ENCODE measurements at regions not wholly inside any gene's neighbourhood (a gene's known extent, or its start where the extent isn't known, plus 50 kb on each side); places are given as distances from the start of the nearest gene placed in this dataset.

DNA sequence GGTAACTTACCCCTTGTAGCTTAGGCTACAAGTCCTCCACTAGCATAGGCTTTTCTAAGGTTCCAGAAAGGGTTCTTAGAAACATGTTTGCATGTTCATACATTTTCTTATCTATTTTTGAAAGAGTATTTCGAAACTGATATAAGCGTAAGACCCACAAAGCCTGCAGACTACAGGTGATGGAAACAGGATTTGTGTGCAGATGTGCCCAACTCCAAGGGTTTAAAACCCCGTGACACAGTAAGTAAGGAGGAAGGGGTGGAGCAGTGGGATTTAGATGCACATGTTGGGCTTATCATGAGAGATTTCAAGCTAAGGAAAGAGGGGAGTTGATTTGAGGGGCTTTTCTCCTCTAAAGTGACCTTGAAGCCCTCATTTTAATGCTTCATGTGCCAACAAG is 164.7 kb downstream of the LTN1 start:
- DNase-seq (ENCODE audit: low read depth in 4 of 4, low spot score in 3 of 4), result no peak

DNA sequence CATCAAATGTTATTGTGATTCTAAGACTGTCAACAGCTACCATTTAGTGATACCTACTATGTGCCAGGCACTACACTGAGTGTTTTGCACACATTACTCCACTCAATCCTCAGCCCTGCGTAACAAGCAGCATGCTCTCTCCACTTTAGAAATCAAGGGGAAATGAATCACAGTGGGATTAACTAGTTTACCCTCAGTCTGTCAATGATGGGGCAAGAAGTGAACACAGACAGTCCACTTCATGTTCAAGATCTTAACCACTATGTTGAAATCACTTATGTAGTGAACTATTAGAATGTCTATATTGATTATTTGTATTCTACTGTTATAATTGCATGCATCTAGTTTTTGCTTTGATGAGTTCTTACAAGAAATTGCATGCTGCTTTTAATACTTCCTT is 165.3 kb downstream of the LTN1 start:
- DNase-seq (ENCODE audit: low read depth in 4 of 4, low spot score in 3 of 4), result no peak

DNA sequence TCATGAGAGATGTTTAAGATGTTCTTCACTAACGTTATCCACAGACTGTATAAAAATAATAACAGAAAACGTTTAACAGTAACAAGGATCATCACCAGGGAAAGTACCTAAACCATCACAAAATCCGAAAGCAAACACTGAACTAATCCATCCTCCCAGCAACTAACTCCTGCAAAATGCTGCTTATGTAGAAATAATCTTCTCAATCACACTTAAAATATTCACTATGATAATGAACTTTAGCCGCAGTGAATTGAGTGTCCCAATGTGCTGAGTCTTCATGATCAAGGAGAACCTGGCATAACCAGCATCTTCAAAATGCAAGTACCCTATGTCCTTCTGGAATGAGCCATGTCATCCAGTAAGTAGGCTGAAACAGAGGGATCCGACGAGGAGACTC is 166.1 kb downstream of the LTN1 start:
- no peak for DNase-seq (ENCODE audit: low read depth in 4 of 4, low spot score in 3 of 4)

DNA sequence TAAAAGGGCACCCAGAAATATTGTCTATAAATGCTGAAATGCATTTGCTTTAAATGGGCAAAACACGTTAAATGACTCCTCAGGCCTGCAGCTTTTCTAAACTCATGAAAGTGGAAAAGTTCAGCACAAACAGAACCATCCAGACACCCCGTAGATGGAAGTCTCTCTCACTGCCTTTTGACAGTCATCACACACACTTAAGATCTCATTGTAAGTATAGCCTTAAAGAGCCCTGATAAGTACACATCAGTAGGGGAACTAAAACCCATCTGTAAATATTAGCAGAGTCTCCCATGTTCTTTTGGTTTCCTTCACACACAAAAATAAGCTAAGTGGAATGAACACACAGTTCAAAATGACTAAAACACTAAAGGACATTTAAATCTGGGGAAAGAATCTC is 166.7 kb downstream of the LTN1 start:
- no peak for DNase-seq (ENCODE audit: low read depth in 4 of 4, low spot score in 3 of 4)

DNA sequence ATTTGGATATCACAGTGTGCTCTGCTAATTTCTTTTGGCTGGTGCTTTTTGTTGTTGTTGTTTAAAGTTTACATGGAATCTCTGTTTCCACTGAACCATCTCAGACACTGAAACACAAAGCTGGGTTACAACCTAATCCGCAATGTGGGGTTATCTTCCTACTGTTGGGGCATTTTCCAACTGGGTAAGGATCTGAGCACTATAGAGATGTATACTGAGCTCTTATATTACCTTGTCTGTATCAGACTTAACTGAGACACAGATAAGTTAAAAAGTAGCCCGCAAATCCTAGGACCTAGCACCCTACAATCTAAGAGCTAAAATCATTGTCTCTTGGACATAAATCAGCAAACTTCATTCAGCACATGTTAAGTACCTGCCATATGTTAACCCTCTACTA is 169.2 kb downstream of the LTN1 start:
- no peak for DNase-seq (ENCODE audit: low read depth in 4 of 4, low spot score in 3 of 4)

DNA sequence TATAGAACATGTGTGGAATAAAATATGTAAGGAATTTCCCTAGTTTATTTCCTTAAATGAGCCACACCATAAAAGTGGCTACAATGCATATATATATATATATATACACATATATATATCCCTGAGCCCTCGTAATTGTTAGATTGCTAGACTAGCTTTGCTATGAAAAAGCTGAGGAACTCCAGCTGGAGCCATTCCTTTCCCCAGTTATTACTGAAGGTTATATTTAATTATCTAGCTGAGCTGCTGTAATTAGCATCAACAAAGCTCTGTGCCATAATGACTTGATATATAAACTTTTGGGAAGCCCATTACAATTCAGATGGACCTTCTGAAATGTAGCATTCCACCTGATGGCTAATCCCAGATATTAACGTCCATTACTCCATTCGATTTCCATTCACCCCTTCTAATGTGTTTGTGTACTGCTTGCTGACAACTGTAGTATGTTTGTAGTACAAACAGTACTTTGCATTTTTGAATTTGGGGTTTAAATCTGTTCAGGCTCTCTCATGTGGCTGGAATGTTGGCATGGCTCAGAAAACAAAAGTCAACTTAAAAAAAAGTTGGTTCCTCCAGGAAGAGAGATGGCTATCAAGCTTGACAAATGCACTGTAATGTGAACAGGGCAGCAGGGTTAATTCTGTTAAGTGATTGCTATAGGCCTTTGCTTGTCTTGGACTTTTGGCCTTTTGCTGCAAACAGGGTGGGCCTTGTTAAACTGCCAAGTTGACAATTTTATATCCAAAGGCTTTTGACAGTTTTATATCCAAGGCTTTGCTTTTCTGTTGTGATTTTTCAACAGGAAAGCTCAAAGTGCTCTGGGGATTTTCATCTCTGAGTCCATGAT is 170.0 kb downstream of the LTN1 start:
- DNase-seq (ENCODE audit: low read depth in 4 of 4, low spot score in 3 of 4), result peak; percentile 59 to 73 (median 68)

DNA sequence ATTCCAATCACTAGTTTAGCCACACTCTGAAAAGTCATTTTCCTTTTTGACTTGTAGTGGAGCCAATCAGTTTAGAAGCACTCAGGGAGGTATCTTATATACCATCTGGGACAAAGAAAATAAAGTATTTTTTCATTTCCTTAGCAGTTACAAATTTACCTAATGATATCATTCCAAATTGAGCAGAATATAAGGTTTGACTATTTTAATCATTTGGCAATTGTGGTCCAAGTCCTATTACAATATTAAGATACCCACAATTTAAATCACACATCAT is 170.6 kb downstream of the LTN1 start:
- DNase-seq (ENCODE audit: low read depth in 4 of 4, low spot score in 3 of 4), result no peak

DNA sequence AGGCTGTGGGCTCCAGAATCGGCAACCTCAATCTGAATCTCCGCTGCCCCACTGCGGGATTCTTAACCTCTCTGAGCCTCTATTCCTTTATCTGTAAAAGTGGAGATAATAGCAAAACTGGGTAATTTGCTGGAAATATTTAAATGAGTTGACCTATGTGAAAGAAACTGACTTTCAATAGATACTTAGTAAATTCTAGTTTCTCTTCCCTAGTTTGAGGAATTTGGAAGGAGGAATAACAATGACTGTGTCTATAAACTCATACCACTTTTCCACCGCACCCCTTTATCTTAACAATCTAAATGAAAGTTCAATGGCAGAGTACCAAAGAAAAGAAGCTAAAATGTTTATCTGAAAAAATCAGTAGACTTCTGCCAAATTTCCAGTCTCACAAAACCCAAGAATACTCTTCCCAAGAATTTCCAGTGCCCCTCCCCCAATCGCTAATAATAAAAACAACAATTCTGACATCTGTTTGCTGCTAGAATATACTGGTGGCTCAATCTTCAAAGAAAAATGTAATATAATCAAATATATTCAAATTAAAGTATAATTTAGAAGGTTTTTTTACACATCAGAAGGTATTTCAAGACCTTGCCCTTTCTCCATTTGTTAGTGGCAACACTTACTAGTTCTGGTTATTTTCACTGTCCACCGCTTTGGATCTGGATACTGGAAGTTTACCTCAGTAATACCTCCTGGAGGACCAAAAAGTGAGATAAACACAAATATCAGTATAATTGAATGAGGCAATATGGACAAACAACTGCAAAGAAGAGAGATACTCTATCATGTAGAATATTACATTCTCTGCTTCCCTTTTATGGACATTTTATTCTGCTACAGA is 171.2 kb downstream of the LTN1 start:
- DNase-seq (ENCODE audit: low read depth in 4 of 4, low spot score in 3 of 4), result no peak

DNA sequence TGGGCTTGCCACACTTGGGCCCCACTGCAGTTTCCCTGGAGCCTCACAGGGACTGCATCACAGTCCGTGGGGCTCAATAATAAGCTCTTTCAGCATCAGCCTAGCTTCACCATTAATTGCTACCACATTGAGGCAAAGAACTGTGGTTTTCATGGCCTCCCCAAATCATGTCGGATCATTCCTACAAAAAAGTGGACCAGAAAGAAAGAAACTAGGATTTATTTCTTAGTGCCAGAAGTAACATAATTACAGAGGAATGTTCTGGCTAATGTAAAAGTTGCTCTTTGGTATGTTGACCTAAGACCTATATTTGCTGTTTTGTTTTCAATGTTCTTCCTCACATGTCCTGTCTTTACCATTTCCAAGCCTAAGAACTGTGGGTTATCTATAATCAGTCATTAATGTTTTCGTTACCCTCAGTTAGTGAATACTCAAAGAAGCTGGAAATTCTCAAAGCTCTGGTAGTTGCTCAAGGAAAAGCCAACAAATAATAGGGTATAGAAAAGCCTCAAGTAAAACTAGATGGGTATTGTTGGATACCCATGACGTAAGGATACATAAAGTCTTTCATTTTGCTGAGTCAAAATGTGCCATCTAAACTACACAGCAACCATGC is 173.9 kb downstream of the LTN1 start:
- no peak for DNase-seq (ENCODE audit: low read depth in 4 of 4, low spot score in 3 of 4)

DNA sequence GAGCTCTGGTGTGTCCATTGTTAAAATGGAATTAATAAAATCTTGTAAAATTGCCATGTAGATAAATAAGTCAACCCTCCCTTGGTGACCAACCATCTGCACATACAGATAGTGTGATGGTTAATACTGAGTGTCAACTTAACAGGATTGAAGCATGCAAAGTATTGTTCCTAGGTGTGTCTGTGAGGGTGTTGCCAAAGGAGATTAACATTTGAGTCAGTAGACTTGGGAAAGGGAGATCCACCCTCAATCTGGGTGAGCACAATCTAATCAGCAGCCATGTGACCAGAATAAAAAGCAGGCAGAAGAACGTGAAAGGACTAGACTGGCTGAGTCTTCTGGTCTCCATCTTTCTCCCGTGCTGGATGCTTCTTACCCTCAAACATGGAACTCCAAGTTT is 174.8 kb downstream of the LTN1 start:
- DNase-seq (ENCODE audit: low read depth in 4 of 4, low spot score in 3 of 4), result no peak

DNA sequence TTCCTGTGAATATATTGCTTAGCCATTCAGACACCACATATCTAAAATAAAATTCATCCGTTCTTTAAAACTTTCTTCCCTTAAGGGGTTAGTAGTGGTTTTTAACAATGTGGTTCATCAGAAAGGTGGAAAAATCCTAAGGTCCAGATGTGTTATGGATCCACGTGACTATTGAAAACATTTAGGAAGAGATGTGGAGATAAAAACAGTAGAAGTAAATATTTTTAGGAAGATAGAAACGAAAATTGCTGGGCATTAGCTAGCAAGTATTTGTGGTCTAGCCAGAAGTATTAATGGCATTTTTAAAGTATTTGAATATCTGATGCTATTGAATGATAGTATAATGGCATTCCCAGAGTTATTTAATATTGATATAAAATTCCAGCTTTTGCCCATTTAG is 180.8 kb downstream of the LTN1 start:
- DNase-seq (ENCODE audit: low read depth in 4 of 4, low spot score in 3 of 4), result no peak

DNA sequence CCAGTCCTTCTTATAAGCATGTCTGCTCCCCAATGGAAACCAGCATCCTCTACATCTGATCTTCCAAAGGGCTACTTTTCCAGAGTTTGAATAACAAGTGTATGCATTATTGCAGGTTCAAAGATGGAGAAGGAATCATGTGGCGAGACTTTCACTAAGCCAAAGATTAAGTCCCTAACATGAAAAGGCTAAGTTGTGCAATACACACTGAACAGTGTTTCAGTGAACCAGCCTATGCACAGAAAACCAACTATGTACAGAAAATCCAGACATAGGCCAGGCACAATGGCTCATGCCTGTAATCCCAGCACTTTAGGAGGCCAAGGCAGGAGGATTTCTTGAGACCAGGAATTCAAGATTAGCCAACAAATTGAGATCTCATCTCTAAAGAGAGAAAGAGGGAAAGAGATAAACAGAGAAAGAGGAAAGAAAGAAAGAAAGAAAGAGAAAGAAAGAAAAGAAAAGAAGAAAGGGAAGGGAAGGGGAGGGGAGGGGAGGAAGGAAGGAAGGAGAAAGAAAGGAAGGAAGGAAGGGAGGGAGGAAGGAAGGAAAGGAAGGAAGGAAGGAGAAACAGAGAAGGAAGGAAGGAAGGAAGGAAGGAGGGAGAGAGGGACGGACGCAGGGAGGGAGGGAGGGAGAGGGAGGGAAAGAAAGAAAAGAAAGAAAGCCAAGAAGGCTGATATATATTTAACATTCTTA is 181.7 kb downstream of the LTN1 start:
- no peak for DNase-seq (ENCODE audit: low read depth in 4 of 4, low spot score in 3 of 4)

DNA sequence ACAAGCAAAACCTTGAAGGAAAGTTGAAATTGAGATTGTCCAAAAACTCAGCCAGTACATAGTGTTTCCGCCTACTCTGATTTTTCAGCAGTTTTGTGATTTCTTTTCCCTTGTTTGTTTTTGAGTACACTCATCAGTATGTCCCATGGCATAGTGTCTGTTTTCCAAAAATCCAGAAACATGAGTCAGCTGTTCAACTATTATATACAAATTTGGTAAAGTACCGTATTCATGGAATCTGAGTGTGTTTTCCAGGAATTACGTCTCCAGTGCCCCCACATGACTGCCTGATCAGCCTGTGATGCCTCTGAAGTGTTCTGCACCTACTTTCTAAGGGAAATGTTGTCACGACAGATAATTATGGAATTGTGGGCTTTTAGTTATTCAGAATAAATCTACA is 186.8 kb downstream of the LTN1 start:
- no peak for DNase-seq (ENCODE audit: low read depth in 4 of 4, low spot score in 3 of 4)

DNA sequence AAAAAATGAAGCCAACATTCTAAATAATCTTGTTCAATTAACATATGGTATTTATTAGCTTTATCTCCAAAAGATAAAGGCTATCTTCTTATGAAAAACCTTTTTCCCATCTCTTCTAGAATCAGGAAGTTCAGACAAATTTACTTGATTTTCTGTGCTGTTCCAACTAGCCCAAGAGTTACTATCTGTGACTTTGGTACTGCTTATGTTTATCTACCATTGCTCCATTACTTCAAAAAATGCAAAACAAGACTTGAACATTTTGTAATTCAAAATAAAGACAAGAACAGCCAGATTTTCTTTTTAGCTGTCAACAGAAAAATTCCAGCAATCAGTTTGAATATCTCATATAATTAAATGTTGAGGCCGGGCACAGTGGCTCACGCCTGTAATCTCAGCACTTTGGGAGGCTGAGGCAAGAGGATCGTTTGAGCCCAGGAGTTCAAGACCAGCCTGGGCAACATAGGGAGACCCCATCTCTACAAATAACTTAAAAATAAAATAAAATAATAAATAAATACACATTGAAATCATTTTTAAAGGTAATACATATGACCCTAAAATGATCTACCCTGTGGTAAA is 188.5 kb downstream of the LTN1 start:
- DNase-seq (ENCODE audit: low read depth in 4 of 4, low spot score in 3 of 4), result no peak

DNA sequence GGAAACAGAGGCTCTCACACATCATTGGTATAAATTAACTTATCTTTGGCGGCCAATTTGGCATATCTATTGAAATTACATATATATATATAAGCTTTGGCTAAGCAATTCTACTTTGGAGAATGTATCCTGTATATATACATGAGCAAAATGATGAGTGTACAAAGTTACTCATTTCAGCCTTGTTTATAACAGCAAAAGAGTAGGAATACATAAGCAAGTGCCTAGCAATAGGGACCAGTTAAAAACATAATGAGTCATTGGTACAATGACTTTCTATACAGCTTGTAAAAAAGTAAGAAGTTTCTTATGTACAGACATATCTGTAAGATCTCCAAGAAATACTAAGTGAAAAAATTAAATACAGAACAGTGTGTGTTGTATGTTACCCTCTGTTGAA is 190.8 kb downstream of the LTN1 start:
- DNase-seq (ENCODE audit: low read depth in 4 of 4, low spot score in 3 of 4), result no peak

DNA sequence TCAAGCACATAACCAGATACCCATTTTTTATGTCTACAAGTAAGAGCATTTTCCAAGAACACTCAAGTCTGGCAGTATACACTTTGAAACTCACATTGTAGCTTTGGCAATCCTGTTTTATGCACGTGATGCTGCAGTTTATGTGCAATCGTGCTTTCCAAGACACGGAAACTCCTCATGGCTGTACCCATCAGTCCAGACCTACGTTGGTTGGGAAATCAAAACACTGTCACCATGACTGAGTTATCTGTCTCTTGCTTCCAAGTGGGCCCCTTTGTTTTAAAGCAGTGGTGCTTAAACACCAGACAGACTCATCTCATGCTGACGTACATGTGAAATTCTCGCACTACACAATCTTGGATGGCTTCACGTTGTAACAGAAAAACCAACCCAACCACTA is 192.8 kb downstream of the LTN1 start:
- DNase-seq (ENCODE audit: low read depth in 4 of 4, low spot score in 3 of 4), result no peak

DNA sequence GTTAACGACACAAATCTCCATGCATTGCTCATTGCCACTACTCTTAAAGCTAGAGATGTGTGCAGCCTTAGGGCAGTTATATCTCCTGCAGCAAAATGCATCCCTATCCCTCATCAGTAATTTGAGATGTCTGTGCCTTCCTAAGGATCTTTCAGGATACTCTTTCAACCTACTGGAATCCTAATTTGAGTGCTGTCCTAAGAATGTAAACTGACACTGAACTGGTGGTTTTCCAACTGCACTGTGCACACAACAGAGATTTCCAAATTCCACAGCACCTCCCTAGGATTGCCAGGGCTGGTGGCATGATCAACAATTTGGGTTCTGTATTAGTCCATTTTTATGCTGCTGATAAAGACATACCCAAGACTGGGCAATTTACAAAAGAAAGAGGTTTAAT is 193.9 kb downstream of the LTN1 start:
- no peak for DNase-seq (ENCODE audit: low read depth in 4 of 4, low spot score in 3 of 4)

DNA sequence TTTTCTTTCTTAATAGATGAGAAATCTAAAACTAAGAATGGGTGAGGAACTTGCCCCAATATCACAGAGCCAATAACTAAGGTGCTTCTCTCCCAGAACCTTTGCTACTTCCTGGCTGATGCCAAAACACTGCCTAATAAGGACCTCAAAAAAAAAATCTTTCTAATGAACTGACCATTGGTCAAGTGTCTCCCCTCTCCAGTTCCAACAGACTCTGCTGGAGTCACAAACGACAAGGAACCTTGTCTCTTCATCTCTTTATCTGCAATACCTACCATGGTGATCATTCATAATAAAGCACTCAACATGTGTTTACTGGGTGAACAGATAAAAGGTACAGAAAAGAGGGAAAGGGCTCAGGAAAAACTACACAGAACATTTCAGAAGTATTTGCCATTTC is 197.4 kb downstream of the LTN1 start:
- no peak for DNase-seq (ENCODE audit: low read depth in 4 of 4, low spot score in 3 of 4)

DNA sequence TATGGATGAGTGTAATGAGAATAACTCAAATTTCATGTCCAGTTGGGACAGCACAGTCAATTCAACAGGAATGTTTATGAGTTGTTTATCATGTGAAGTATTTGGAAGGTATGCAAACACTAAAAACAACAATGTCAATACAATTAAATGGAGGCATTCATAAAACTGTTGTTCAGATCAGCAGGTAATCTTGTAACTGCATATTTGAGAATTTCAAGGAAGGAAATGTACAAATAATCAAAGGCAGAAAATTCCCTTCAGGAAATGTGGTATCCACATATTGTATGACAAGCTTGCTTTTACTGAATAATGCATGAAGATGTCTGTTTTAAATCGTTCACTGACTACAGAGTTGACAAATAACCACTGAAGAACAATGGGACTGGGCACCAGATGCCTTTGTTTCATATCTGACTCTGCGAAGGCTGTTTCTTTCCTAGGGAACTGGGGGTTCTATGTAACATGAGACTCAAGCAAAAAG is 198.3 kb downstream of the LTN1 start:
- DNase-seq (ENCODE audit: low read depth in 4 of 4, low spot score in 3 of 4), result no peak

DNA sequence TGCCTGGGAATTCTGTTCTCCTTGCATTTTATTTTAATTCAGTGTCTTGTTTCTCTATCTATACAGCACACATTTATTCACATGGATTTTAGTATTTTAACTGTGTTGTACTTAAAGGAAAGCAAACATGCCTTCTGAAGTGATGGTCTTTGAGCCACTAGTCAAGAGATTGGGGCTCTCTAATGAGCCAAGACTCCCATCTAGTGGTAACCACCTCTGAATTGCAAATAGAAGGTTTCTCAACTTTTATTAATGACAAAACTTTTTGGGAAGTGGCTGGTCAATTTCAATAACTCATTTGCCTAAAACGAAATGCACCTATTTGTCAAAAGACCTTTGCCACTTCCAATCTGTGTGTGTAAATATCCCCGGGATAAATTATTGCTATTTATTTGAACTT is 199.6 kb downstream of the LTN1 start:
- peak in 1 of 4 donors; percentile 4 for DNase-seq (ENCODE audit: low read depth in 4 of 4, low spot score in 3 of 4)
